ENCODE measurements at regions not wholly inside any gene's neighbourhood (a gene's known extent, or its start where the extent isn't known, plus 50 kb on each side); places are given as distances from the start of the nearest gene placed in this dataset.

DNA sequence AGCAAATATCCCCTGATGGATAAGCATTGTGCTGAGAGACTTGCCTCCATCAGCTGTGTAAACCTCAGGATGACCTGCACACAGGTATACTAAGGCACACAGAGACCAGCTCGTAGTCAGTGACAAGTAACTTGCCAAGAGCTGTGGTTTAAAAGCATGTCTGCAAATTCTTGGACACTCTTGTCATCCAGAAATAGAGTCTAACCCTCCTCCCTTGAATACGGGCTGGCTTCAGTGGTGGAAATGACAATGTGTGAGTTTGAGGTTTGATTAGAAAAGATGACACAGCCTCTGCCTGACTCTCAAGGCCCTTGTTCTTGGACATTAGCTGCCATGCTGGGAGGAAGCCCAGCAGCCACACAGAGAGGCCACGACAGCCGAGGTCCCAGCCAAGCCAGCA lies 114.4 kb downstream of the GADD45G start:
- DNase-seq (ENCODE audit: low read depth) = no peak
- H3K4me3 ChIP-seq (replicated peaks; ENCODE audit: low read depth, low read length) = no peak overlapping the region
- TF ChIP-seq, protein P1, sequence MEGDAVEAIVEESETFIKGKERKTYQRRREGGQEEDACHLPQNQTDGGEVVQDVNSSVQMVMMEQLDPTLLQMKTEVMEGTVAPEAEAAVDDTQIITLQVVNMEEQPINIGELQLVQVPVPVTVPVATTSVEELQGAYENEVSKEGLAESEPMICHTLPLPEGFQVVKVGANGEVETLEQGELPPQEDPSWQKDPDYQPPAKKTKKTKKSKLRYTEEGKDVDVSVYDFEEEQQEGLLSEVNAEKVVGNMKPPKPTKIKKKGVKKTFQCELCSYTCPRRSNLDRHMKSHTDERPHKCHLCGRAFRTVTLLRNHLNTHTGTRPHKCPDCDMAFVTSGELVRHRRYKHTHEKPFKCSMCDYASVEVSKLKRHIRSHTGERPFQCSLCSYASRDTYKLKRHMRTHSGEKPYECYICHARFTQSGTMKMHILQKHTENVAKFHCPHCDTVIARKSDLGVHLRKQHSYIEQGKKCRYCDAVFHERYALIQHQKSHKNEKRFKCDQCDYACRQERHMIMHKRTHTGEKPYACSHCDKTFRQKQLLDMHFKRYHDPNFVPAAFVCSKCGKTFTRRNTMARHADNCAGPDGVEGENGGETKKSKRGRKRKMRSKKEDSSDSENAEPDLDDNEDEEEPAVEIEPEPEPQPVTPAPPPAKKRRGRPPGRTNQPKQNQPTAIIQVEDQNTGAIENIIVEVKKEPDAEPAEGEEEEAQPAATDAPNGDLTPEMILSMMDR (IDR thresholded peaks at IDR 0.05; ENCODE audit: low read length, missing control alignments) = no peak

DNA sequence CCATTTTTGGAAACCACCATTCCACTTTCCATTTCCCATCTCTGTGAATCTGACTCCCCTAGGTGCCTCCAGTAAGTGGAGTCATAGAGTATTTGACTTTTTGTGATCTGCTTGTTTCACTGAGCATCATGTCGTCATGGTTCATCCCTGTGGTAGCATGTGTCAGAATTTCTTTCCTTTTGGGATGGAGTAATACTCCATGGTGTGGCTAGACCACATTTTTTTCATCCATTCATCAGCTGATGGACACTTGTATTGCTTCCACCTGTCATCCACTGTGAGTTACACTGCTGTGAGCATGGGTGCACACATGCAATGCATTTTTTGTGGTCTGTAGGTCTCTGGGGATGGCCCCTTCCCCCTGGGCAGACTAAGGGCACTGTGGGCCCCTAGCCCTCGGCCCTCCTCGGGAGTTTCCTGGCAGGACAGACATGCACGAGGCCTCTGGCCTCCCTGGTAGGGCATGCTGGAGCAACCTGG lies 115.9 kb downstream of the GADD45G start:
- TF ChIP-seq, protein P1 (IDR thresholded peaks at IDR 0.05; ENCODE audit: low read length, missing control alignments) = no peak
- no peak overlapping the region for H3K4me3 ChIP-seq (replicated peaks; ENCODE audit: low read depth, low read length)
- no peak for DNase-seq (ENCODE audit: low read depth)

DNA sequence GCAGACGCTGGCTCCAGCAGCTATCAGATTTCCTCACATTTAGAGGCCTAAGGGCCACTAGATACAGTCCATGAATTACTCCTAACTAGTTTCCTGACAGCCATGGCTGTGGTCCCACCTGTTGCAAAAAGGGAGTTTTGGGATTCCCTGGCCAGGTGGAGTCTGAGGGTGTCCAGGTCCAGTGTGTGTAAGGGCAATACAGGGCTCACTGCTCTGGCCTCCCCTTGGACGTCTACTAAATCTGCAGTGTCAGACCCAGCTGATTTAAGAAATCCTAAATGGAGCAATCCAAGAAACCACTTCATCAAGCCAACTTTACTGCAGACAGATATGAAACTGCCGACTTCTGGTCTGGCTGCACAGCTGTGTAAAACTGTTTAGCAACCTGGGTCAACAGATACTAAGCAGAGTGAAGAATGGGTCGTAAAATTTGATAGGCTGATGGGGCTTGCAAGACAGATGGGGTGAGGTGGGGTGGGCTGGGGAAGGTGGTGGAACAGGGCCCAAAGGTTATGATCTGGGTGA lies 116.4 kb downstream of the GADD45G start:
- TF ChIP-seq, protein P1 (IDR thresholded peaks at IDR 0.05; ENCODE audit: low read length, missing control alignments) = no peak
- no peak overlapping the region for H3K4me3 ChIP-seq (replicated peaks; ENCODE audit: low read depth, low read length)
- no peak for DNase-seq (ENCODE audit: low read depth)

DNA sequence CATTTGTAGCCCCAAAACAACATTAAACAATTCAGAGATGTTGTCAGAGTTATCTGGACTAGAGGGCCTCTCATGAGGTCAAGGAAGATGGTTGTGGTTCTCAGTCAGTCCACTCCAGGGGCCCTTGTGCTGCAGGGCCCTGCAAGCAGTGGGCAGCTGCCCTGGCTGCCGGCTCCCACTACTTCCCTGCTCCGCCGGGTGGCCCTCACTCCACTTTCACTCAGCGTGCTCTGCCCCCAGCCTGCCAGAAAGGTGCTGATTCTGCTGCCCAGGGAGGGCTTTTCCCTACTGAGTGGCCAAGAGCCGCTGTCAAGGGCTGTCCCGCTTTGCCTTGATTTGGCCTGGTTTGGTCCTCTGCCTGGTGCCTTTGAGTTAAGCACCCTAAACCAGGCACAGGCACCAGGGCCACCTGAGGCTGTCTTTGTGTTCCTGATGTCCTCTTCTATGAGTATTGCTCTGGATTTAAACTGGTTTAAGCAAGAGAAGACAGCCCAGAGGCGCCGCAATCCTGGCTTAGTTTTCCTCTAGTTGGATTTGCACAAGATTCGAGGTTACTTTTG lies 117.2 kb downstream of the GADD45G start:
- TF ChIP-seq, protein P1 (IDR thresholded peaks at IDR 0.05; ENCODE audit: low read length, missing control alignments) = no peak
- no peak for DNase-seq (ENCODE audit: low read depth)
- no peak overlapping the region for H3K4me3 ChIP-seq (replicated peaks; ENCODE audit: low read depth, low read length)

DNA sequence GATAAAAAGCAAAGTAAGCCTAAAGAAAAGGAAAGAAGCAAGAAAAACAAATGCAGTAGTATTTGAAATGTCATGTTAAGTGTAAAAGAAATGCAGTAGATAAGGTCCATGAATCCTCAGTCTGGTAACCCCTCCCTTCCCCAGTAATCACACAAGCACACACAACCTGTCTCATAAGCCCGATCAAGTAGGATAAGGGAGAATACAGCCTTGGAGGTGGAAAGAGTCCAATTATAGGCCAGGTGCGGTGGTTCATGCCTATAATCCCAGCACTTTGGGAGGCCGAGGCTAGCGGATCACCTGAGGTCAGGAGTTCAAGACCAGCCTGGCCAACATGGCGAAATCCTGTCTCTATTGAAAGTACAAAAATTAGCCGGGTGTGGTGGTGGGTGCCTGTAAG lies 117.9 kb downstream of the GADD45G start:
- TF ChIP-seq, protein P1 (IDR thresholded peaks at IDR 0.05; ENCODE audit: low read length, missing control alignments) = no peak
- no peak overlapping the region for H3K4me3 ChIP-seq (replicated peaks; ENCODE audit: low read depth, low read length)
- DNase-seq (ENCODE audit: low read depth) = no peak

DNA sequence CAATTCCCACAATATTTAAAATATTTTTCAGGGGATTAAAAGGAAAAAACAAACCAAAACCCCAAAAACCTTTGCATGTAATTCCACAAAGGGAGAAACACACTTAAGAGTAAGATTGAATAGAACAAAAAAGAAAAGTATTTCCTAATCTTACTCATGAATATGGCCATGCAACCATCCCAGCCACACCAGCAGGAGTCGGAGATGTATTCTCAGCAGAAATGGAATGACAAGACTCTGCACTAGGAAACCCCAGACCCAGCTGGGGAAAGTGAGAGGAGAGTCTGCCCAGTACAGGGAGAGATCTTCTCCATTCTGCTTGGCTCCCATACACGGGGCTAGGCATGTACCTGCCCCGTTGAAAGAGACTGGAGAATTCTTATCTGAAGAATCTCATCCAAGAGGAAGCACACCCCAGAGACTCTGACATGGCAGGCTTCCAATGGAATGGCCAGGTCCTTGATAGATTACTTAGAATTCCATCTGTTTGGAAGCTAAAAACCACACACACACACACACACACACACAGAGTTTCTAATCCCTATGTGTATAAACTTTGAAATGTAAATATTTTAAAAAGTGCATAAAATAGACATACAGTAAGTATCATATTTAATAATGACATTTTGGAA lies 118.8 kb downstream of the GADD45G start:
- no peak overlapping the region for H3K4me3 ChIP-seq (replicated peaks; ENCODE audit: low read depth, low read length)
- TF ChIP-seq, protein P1 (IDR thresholded peaks at IDR 0.05; ENCODE audit: low read length, missing control alignments) = no peak
- no peak for DNase-seq (ENCODE audit: low read depth)
